ENCODE measurements at regions not wholly inside any gene's neighbourhood (a gene's known extent, or its start where the extent isn't known, plus 50 kb on each side); places are given as distances from the start of the nearest gene placed in this dataset.

DNA sequence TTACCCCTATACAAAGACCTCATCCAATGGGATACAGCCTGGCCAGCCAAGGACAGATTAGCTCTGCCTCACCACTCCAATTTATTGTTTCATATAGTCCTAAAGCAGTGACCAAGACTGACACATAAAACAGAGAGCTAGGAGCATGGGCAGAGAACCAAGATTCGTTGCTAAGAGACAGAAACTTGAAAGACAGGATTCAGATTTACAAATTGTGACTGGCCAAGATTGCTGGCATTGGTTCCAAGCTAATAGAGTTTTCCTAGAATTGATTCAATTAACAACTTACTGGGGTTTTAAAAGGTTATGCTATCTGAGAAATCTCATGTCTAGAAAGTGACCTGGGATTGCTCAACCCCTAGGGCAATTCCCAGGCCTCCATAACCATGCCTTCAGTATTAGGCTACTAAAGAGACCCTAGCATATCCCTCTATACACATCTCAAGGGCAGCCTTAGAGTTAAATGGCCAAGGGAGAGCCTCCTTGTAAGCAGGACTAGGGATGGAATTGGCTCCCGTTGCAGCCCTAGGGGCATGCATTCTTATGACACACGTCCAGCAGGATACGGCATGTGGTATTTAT, 75.6 kb downstream of the ICOS start:
- no peak for DNase-seq

DNA sequence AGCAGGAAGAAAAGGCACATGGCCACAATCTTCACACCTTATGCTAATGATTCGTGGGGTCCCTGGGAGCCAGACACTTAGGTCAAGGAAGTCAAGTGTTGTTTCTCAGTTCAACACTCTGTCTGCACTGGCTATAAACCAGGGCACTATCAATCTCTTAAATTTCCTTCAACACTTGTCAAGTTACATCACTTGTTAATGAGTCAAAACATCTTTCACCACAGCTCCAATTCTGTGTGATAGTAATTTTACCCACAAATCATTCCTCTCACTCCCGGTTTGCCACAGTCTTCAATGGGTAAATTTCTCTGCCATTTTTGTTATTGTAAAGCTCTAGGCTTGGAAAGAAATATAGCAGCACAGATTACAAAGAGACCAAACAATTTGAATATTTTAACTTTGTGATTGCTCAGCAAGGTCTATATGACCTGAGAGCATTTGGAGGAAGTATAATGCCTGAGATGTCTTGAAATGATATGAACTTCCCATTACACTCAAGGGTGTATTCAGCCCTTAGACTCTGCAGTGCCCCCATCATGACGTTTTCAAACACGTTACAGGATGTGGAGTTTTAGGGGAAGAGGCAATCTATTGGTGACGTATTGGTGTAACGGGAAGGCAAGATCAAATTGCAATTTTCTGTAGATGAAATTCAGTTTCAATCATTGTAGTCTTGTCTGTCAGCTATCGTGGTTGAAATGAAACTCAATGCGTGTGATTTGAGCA, 78.7 kb downstream of the ICOS start:
- no peak for DNase-seq

DNA sequence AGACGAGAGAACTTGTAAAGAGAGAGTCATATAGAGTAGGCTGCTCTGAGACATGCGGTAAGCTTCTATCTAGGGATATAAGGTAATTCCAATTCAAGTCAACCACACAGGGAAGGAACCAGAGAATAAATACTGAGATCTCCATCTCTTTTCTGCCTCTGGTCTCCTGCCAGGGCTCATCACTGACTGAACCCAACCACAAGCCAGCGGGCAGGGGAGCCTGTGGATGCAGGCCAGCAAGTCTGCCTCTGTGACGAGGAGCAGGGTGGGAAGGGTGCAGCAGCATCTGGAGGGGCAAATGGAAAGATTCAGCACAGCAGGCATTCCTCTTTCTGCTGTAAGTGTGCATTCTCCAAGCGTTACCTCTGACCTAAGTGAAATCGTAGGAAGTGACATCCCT, 82.2 kb downstream of the ICOS start:
- no peak for DNase-seq

DNA sequence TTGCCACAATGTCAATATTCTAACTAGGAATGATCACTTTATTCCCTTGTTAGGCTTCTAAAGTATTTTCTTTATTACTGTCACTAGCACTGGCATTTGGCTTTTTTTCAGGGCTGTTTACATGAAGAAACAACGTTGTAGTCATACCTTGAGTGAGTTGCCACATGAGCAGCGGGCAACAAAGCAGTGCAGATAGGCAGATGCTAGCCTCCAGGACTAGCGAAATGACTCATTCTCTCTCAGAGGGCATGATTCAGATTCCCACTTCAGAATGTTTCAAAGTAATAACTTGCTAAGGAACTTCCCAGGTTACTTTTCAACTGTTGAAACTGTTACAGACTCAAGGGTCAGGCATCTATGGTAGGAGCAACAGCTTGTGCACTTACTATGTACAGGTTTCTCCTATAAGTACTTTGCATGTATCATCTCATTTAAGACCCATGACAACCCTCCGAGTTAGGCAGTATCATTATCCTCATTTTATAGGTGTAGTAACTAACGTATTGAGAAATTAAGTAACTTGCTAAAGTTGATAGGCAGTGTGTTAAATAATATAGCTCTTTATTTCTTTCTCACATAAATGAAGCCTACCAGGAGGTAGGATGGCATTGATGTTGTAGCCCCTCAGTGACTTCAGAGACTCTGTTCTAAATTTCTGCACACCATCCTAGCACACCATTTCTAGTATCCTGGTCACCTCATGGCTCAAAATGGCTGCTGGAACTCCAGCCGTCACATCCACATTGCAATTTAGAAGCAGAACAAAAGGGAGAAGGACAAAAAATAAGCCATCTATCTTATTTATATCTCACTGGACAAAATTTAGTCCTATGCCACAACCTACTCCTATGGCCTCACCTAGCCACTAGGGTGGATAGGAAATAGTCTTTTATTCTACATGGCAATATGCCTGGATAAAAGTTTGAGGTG, 83.3 kb downstream of the ICOS start:
- no peak for DNase-seq

DNA sequence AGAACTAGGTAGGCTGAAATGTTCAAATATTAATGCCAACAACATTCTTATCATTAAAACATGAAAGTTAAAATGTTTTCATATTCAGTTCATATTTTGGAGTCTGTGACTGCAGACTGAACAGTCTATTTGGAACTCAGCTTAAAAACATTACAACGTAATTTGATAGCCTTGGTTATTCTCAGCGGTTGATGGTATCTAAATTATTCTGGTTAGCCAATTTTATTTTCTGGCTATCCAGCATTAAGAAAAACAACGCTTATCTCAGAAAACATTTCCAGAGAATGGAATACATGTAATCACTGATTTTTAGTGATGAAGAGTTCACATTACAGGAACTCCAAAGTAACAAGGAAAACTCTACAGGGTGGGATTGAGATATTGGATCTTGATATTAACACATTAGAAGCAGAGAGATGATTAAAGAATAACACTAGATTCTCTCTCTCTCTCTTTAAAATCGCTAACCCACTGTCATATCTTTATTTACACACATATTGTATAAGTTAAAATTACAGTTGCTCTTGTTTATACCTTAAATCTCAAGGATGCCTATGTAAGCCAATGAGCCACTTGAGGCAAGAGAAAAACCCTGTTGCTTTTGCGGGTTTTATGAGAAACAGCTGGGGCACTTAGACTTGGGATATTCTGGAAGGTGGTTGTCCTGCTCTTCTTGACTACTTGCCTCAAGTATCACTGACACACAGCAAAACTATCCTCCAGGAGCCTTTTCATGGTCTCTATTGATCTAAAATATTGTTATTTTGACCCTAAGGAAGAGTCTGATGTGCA, 84.9 kb downstream of the ICOS start:
- DNase-seq: no peak

DNA sequence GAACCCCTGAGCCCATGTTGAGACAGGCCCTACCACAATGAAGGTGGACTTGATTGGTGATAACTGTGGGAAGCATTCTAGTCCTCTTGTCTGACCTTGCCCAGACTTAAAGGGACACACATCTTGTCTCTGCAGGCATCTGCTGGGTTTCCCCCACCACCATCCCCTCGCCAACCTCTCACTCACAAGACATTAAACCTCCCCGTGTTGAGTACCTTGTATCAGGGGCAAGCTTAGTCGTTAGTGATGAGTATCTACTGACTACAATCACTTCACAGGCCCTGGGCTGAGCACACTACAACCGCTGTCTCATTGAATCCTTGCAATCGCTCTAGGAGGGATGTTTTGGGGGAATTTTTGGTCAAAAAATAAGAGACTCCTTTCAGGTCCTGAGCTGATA, 86.0 kb downstream of the ICOS start:
- DNase-seq: no peak

DNA sequence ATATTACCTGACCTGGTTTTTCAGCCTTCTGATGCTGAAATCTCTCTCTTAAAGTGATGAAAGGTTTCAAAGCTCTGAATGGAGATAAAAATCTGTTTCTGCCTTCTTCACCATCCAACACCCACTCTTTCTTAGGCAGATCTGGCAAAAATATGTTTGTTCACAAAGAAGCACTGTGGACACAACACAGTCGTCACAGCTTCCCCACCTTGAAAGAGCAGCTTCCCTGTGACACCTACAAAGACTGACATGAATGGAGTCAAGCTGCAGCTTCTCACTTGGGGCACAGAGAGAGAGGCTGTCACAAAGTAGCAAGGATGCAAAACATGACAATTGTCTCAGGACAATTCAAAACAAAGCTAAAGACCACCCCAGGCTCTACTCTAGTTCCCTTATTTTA, 86.5 kb downstream of the ICOS start:
- no peak for DNase-seq

DNA sequence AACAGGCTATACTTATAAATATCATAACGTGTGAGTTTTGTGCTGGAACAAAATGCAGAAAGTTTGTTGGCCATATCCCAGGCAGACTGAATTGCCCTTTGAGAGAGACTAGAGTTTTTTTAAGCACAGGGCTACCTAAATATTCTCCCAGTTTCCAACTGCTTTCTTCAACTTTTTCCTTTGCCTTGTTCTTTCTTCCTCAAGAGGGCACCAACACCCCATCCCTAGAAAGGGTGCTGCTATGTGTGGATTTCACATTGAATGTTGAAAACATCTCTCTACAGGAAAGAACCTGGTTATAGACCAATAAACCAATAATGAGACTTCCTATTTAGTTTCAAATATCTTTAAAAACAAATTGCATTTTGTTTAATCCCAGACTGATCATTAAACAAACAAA, 87.9 kb downstream of the ICOS start:
- peak in 1 of 2 experiments; percentile 32 for DNase-seq

DNA sequence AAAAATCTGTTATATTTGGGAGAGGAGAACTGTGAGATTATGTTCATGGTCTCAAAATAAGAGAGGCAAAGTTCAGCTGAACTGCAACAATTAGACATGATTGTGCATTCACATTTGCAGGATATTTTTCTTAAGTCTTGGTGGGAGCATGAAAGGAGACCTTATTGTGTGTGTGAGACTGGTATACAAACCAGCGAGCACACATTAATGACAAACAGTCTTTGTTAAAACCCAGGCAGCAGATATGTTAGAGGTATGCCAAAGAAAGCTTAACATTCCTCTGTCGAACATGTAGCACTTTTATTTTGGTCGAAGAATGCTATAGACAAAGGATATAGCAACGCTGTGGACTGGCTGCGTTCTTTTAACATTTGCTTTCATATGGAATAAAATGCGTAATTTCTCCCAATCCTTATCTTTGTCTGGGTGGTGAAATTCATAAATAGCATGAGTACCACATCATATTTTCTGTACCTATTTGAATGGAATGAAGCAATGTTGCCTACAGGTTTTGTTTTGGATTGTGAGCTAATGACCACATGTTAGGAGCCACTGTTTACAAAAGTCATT, 88.4 kb downstream of the ICOS start:
- no peak for DNase-seq

DNA sequence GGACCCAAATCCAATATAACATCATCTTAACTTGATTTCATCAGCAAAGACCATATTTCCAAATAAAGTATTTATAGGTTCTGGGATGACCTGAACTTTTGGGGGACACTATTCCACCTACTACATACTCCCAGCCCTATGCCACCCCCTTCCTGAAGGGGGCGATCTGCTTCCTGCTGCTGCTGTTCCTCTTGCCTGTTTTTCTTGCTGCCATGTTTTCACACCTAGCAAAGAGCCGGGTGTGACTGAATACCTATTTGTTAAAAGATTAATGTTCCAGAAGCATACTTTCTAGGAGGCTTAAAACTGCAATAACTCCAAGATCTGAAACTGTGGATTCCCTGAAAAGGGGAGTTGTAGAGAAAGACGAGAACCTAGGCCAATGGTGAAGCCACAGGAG, 89.7 kb downstream of the ICOS start:
- DNase-seq: no peak

DNA sequence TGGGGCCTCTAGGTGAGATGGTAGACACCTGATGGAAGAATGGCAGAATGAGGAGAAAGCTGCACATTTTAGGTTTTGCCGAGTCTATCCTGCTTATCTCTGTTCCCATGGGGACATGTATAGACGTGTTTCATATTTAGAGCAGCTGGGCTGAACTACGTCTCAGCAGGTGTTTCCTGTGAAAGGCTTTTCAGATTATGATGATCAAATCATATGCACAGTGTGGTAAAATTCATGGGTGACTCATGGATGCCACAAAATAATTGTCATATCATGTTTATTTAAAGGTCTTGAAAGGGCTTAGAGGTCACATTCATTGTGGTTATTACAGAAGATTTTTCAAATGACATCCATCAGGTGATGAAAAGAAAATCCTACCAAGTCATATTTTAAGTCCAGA, 90.5 kb downstream of the ICOS start:
- no peak for DNase-seq

DNA sequence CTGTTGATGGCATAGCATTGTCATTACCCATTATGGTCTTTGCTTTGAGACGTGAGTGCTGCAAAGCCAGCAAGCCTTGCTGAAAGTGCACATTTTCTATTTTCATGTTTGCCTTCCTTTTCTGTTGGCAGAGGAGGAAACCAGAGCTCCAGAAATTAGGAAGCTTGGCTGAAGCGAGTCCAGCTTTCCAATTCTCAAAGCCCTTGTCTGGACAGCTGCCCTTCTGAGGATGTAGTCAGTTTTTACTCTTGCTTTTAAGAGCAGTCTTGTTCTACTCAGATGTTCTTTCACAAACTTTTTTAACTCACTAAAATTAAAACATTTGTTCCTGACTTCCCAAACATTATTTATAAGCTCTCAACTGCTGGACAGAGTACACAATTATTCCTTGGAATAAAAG, 93.8 kb downstream of the ICOS start:
- no peak for DNase-seq

DNA sequence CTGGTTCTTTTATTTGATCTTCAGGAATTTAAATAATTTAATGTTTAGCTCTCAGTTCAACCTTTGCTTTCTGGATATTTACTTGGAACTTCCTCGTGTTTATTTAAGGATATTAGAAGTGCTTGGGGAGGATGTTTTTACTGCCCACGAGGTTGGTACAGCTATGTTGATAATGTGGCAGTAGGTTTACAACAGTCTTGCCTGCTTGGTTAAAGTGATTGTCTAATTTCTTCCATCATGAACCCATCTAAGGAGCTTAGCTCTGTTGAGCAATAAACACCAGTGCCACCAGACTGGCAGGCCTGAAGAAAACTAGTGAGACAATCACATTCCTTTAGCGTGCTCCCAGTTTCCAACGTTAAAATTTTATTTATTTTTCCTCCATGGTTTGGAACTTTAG, 94.5 kb downstream of the ICOS start:
- no peak for DNase-seq

DNA sequence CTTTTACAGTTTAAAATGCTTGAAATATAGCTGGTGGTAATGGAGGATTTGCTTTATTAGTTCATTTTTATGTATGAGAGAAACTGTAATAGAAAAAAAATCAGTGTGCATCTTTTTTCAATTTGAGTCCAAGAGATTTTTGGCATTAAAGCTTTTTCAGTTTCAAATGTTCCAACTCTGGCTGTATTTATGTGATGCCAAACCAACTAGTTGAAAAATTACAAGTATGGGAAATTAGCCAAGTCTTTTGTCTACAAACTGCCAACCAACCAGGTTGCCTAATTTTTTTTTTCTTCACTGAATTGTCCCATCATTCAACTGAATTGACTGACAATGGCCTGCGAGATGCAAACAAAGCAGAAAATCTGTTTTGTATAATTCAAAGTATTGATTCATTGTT, 95.7 kb downstream of the ICOS start:
- DNase-seq: no peak

DNA sequence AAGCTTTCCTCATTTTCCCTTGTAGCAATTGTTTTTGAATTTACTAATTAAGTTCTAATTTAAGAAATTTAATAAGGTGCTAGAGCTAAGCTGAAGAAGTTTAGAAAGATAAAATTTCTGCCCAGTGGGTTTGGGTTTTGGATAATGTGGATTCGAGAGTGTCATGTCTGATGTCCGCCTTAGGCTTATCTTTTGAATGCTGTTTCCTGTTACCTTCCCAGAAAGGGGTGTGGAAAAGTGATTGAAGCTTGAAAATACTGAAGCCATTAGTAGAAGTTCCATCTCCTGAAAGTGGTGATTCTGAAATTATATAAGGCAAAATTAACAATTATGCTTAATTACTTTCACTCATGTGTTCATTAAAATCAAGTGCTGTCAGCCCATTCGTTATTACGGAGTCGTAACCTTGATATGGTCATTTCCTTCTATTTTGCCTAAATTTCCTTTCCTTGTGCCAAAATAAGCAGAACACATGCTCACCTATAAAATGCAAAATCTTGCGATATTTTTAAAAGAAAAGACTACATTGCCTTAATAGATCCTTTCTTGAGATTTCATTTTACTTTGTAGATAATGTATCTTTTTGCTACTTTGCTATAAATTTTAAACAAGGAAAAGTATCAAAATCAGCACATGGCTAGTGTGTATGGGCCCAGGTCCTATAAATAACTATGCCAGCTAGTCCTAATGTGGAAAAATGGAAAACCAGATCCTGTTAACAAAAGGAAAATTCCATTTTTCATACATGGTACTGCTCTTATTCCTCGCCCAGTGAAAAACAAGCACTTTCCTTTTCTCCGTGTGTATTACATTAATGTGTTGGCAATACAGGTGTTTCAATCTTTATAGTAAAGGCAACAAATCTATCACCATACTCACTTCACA, 97.3 kb downstream of the ICOS start:
- DNase-seq: no peak

DNA sequence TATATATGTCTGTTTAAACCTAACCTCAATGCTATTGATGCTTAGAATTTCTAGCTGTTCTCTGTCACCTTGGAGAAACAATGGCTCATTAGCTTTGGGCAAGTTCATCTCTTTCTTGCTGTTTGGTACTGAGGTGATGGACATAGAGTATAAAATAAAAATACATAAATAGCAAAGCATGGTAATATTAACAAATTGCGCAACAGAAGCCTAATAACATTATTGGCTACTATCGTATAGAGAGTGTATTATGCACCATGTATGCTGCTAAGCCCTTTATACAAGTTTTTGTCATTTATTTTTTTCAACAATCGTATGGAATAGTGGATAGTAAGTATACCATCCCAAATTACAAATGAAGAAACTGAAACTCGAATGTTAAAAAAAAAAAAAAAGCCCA, 100.1 kb downstream of the ICOS start:
- DNase-seq: no peak

DNA sequence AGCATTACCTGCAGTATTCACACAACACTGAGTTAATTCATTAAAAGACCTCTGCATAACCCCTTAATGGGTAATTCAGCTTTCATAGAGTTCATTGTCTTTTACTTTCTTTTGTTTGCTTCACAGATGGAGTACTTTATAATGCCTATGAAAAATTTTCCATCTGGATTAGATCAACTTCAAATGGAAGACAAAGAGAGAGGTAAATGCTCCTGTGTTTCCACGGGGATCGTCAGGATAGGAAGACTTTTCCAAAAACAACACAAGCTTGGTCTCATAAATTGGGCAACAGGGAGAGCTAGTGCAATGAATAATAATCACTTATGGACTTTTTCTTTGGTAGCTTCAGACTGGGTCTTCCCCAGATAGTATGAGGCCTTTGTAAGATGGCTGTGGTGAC, 100.7 kb downstream of the ICOS start:
- no peak for DNase-seq

DNA sequence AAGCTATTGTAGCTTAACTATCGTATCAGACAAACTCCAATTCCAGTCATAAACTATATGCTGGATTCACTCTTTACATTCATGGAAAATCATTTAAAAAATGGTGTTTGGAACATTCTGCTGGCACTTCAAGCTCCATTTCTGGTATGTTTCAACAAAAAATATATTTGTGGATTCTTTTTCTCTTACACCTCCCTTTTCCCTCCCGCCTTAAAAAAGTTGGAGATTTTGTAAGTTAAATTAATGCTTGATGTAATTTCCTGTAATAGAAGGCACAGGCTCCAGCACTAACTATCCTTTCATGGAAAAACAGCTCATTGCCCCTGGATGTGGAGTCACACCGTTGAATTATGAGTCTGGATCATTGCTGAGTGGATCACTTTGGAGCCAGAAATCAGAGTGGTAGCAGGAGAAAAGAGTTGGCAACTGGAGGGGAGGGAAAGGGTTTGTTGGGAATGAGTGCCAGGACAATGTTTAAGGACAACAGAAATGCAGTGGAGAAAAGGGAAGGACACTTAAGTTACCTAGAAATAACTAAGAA, 102.8 kb downstream of the ICOS start:
- no peak for DNase-seq

DNA sequence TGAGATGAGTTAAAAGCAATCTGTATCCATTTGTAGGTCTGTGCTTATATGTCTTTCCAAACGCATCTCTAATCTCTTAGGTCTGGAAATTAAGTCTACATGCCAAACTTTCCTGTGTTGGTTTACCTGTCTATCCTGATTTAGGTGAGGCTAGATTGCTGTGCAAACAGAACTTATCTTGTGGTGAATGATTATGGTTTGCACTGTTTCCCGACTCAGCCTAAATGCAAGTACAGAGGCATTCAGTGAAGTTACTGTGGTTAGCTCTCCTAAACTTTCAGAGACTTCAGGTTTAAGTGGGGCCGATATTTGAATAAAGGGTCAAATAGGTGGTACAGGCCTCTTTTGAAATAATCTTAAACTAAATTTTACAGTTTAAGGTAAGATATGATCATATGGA, 103.5 kb downstream of the ICOS start:
- no peak for DNase-seq

DNA sequence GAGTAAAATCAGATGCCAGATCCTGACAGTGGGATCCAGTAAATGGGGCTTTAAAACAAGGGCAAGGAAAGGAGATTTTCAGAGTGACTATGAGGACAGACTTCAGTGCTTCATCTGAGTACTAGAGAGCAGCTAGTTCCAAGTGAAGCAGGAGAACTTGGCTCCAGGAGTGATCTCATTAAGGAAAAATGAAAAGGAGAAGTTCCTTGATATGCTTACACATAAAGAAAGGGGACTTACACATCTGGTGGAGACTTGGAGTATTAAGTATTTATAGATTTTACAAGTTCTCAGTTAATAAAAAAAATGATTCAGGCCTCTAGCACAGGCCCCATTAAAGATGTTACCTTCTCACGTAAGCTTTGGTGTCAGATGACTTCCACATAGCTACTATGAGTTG, 105.8 kb downstream of the ICOS start:
- DNase-seq: no peak

DNA sequence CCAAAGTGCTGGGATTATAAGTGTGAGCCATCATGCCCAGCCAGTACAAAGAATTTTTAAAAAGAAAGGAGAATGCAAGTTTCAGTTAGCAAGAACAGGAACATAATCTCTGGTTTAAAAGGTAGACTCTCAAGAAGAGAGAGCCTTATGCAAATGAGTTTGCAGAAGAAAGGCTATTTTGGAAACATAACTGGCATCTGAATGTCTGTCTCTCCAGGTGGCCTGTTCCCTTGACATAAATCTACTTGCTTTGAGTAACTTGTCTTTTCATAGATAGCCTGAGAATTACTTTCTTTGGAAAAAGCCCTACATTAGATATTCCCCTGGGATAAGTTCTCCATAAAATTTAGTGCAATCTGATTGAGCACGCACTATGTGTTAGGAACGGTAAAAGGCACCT, 109.6 kb downstream of the ICOS start:
- no peak for DNase-seq

DNA sequence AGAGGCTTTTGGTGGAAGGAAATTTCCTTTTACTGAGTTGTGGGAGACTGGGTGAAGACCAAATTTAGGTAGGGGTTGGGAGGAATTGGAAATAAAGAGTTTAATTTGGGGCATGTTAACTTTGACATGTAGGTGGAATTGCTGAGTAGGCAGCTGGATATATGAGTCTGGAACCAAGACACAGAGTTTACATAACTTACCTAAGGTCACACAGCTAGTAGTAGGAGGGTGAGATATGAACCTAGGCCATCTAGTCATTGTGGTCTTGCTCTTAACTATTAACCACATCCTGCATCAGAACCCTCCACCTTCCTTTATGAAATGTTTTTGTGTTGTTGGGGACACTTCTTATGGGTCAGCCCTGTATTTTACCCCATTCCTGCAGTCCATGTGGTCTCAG, 113.1 kb downstream of the ICOS start:
- no peak for DNase-seq
